HG02588 (cell line): ENCODE measurements at regions not wholly inside any gene's neighbourhood (a gene's known extent, or its start where the extent isn't known, plus 50 kb on each side); places are given as distances from the start of the nearest gene placed in this dataset.

Experiments used
- ATAC-seq: cut with Tn5 transposase; IDR thresholded peaks from one replicate; pipeline ENCODE4 v1.9.1; 2021; ENCODE audit warnings: mild to moderate bottlenecking, moderate library complexity; ENCODE audit not compliant: unreplicated experiment

DNA sequence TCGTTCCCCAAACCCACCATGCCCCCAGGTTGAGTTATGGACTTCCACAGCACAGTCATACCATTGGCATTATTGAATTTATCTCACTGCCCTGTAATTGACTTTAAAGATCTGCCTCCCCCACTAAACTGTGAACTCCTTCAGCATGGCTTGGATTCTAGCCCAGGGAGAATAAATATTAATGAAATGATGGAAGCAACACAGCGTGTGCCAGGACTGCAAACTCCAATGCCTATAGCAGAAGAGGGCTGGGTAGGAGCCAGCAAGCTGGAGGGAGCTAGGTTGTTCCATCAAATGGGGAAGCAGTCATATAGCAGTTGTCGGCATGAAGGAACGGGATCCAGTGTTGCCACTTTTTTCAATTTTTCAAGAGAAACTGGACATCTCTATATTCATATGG, 69.0 kb upstream of the MSX2 start:
- ATAC-seq = no peak

DNA sequence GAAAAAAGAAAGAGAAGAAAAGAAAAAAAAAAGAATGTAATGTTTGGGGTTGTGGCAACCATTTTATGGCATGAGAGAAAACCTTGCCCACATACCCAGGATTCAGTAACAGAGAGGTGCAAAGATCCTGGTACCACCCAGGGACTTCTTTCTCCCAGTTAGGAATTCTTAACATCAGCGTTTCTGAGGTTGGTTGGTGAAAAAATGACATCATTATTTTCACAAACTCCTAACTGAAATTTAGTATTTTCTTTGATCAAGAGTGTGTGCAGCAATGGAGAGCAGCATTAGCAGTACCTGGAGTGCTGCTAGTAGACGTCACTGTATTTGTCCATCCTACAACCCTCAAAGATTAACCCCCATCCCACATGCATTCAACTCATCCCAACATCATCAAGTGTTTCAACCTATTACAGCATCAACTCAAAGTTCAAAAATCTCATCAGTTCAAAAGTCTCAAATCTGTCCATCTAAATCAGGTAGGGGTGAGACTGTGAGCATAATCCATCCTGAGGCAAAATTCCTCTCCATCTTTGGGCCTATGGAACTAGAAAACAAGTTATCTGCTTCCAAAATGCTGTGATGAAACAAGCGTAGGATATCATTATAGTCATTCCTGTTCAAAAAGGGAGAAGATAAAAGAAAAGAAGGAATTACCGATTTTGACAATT, 60.1 kb upstream of the MSX2 start:
- ATAC-seq = no peak

- ATAC-seq = no peak
These were observed 59.0 kb upstream of the MSX2 start for GRCh38 chr5:174665347-174665746.

DNA sequence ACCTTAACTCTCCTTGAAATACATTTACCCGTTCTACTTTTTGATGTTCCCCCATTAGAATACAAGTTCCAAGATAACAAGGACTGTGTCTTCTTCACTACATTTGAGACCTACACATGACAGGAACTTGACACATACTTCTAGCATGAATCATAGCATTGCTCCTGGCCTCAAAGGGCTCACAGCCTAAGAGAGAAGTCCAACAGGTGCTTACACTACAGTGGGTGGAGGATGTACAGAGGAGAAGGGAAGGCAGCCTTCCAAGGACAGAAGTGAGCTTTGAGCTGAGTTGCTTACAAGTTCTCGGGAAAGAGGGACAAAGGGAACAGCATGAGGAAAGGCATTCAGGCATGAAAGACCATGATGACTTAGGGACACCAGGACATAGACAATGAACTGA, 56.9 kb upstream of the MSX2 start:
- no peak for ATAC-seq

GRCh38 chr5:174668349-174668748, 56.0 kb upstream of the MSX2 start:
- no peak for ATAC-seq
